IMR-90 (cell line): ENCODE measurements at regions not wholly inside any gene's neighbourhood (a gene's known extent, or its start where the extent isn't known, plus 50 kb on each side); places are given as distances from the start of the nearest gene placed in this dataset.

ENCODE experiments used
- TF ChIP-seq, protein P1 (sequence below): fragments of 150-350 bp; IDR thresholded peaks from 2 replicates; pipeline ENCODE4 v1.6.1; 2017; ENCODE audit warnings: mild to moderate bottlenecking, antibody characterized with exemption, low read length, low read depth
- TF ChIP-seq, protein P2 (sequence below): conservative IDR thresholded peaks from 2 replicates; pipeline ENCODE4 v1.5.1; 2012; ENCODE audit warnings: mild to moderate bottlenecking, low read depth, low read length, improper control_type of control experiment

DNA sequence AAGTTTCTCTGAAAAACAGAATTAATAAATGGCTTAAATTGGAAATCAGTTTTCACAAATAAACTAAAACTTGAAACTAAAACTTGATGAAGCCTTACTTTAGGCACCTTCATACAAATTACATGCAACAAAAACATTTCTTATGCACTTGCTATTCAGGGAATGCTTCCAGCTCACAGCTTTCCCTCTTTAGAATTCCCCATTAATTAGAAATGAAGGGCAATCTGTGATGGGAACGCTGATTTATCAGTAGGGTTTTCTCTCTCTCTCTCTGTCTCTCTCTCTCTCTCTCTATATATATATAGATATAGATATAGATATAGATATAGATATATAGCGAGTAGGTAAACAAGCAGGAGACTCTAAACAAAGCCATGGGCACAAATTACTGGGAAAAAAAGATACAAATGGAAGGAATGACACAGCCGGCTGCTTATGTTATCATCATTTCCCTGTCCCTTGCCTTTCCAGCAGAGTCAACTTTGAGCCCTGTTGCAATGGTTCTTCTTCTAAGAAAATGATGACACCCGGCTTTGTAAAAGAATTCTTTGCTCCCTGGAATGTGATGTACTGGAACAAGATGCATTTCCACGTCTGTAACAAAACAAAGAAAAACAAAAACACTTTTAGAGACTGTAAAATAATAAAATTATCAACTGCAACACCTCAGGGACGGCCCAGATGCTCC is 1121.6 kb upstream of the TMEM132C start:
- TF ChIP-seq, protein P1, sequence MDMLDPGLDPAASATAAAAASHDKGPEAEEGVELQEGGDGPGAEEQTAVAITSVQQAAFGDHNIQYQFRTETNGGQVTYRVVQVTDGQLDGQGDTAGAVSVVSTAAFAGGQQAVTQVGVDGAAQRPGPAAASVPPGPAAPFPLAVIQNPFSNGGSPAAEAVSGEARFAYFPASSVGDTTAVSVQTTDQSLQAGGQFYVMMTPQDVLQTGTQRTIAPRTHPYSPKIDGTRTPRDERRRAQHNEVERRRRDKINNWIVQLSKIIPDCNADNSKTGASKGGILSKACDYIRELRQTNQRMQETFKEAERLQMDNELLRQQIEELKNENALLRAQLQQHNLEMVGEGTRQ, result no peak
- TF ChIP-seq, protein P2, sequence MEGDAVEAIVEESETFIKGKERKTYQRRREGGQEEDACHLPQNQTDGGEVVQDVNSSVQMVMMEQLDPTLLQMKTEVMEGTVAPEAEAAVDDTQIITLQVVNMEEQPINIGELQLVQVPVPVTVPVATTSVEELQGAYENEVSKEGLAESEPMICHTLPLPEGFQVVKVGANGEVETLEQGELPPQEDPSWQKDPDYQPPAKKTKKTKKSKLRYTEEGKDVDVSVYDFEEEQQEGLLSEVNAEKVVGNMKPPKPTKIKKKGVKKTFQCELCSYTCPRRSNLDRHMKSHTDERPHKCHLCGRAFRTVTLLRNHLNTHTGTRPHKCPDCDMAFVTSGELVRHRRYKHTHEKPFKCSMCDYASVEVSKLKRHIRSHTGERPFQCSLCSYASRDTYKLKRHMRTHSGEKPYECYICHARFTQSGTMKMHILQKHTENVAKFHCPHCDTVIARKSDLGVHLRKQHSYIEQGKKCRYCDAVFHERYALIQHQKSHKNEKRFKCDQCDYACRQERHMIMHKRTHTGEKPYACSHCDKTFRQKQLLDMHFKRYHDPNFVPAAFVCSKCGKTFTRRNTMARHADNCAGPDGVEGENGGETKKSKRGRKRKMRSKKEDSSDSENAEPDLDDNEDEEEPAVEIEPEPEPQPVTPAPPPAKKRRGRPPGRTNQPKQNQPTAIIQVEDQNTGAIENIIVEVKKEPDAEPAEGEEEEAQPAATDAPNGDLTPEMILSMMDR, result no peak
